CD4-positive, alpha-beta T cell treated with Interleukin-4 for 4 hours (primary cell): ENCODE measurements at regions not wholly inside any gene's neighbourhood (a gene's known extent, or its start where the extent isn't known, plus 50 kb on each side); places are given as distances from the start of the nearest gene placed in this dataset.
"Not testable (repeated sequence)": the region's sequence is repeated elsewhere in the genome, so short reads cannot be mapped to it uniquely, and the experiment has no call there.

Experiments used
- DNase-seq: peaks from one replicate; pipeline ENCODE4 v3.0.0-alpha.2; 2020

DNA sequence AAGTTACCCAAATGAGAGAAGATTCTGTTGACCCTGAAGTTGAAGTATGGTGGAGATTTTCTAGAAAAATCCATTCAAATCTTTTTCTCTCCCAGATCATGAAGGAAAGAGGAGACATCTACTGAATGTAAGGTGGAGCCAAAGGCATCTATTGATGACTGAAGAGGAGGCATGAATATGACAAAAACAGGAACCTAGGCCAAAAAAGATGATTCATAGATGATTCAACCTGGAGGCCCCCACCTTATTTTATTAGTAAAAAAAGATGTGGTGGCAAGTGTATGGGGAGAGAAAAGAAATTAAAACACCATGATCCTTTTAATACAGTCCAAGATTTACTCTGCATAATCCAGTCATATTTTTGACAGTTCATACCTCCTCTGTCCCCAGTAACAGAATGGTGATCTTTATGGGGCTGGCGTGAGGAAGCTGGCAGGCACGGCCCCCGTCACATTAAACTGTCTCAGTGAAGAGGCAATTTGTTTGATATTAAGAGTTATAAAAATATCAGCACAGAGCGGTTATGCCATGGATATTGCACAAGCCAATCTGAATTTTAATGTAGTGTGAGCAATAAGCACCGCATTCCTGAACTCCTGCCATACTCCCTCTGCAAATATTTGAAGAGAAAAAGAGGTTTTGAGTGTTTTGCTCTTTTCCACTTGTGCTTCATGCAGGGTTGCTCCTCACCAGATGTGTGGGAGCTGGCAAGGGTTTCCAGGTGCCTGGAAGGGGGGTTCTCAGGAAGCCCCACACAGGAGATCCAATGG is 94.4 kb downstream of the TRIM43 start:
- not testable (repeated sequence) for DNase-seq

GRCh38 chr2:95687852-95688251 is 96.1 kb downstream of the TRIM43 start:
- not testable (repeated sequence) for DNase-seq

- DNase-seq, result not testable (repeated sequence)
Measured at GRCh38 chr2:95691210-95691609, 99.4 kb downstream of the TRIM43 start.

DNA sequence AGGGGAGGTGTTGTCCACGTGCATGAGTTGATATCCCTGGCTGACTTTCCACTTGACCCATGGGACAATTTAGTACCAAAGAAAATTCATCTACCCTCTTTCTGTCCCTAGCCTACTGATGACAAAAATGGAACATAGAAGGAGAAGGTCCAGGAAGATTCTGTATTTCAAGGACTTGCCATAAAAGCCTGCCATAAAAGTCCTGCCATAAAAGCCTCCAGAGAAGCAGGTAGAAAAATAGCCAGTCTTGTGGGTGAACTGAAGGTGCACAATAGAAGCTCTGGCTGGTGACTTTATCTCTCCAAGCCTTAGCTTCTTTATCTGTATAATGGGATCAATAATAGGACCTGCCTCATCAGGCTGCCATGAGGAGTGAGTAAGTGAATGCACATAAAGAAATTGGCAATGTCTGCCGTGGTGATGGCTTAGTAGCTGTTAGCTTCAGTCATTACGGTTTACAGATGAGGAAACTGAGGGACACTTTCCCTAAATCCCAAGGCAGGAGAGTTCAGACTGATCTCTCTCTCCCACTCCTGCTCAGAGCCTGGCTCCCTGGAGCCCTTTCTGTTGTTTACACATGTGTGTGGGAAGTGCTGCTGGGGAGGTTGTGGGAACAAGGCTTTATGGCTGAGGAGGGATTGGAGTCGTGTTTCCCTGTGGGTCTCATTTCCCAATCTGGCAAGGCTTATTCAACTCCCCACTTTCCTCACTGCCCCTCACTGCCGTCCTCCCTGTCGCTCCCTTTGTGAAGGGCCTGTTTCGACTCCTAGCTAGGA is 101.5 kb downstream of the TRIM43 start:
- DNase-seq, result not testable (repeated sequence)

DNA sequence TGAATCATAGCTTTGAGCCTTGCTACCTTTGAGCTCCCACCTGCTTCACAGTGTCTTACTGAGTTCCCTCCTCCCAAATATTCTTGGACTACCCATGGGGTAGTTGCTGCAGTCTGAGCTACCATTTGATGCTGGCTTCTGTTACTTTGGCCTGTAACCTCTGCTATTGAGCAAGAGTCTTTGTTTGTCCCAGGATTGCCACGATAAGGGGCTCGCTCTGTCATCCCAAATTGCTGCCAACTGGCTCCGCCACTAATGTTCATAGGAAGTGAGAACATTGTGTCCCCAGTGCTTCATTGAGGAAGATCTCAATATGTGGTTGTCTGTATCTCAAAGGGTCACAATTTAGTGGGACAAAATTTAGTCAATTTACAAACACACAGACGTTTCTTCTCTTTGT is 103.8 kb downstream of the TRIM43 start:
- DNase-seq, result no peak

DNA sequence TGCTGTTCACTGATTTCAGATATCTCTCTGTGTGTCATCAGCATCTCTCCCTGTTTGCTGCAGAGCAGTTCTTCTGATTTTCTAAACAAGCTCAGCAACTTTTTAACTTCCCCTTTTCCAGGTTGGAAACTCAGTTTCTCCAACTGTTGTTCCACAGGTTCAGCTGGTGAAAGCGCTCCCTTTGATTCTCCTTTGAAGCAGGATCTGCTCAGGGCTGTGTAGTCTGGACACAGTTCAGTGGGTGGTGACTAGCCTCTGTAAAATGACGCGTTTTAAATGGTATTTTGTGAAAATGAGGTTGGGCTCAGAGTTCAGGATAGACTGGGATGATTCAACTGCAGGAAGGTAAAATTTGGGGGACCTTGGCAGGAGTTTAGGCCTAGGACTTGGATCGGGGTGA is 106.3 kb downstream of the TRIM43 start:
- no peak for DNase-seq

DNA sequence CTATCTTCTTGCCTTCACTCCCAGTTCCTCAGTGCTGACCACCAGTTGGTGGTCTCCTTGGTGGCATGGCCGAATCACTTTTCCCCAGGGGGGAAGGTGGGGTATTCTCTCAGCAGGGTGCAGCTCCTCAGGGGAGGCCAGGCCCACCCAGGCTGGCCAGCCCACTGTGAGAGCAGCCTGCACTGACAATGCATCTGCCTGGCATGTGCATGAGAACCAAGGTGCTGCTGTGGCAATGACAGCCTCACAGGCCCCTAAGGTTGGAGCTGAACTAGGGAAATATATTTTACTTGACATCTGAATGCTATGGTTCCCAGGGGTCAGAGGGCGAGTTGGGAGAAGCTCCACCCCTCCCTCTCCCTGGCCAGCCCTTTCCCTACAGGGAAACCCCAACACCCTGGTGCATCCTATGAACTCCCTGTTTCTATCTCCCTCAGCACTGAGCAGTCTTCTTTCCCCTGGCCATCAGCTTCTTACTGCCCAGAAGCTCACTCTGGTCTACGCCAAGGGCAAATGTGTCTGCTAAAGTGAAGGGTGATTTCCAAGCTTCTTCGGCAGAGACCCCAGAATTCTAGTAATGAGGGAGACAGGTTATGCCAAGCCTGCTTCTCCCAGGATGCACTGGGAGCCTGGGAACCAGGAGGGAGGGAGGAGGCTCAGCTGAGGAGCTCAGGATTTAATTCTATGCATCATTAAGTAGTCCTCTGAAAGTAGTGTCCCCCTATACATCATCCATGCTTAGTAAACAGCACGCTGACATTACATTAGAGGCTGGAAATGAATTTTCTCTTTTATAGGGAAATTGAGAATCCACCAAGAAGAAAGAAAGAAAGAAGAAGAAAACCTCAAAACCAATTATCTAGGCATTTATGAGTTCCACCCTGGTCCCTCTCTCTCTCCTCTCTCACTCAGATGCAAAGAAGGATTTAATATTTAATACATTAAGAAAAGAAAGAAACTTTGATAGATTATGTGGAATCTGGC is 107.7 kb downstream of the TRIM43 start:
- DNase-seq, result not testable (repeated sequence)

DNA sequence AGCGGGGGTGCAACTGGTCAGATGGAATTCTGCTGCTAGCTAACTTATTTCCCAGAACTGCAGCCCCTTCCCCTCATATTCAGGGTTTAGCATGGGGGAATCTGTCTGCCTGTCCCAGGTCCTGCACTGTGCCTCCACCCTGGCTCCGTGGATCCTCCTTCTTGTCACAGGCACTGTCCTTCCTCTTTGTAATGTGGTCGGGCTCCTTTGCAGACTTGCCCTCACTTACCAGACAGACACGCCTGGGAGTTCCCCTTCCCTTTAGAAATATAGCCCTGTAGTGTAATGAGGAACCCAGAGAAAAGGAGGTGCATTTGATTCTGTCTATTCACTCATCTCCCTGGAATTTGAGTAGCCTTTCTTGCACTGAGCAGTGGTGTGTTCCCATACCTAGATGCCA is 108.7 kb downstream of the TRIM43 start:
- peak; percentile 10 for DNase-seq

- DNase-seq, result no peak
Measured at GRCh38 chr2:95702471-95702870, 110.7 kb downstream of the TRIM43 start.

GRCh38 chr2:95707161-95707560 is 115.4 kb downstream of the TRIM43 start:
- DNase-seq, result not testable (repeated sequence)

GRCh38 chr2:95707837-95708236 is 116.0 kb downstream of the TRIM43 start:
- DNase-seq, result no peak

GRCh38 chr2:95709831-95710230 is 118.0 kb downstream of the TRIM43 start:
- DNase-seq, result no peak

DNA sequence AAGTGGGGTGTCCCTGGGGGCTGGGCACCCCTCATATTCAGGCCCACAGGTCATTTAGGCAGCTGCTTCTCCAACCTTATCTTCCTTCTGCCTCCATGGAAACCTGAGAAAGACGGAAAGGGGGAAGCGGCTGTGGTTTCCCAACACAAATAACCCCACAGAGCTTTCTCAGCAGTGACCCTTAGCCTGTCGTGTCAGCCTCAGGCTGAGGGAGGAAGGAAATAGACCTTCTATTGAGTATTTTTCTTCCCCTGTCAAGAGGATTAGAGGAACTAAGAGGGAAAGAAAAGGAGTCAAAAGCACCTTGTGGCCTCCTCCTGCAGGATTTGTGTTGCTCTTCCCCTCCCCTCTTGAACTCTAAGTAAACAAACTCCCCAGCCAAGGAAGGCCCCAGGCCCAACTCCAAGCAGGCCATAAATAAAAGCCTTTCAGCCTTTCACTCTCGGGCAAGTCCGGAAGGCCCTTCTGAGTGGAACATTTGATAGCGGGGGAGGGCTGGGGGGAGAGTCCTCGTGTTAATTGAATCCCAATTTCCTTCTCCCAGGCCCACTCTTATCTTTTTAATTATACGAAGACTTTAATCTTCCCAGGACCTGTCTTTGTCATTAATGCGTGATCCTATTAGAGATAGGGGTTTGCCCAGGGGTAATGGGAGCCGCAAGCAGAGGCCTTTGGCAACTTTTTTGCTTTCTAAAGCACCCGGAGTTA is 121.8 kb downstream of the TRIM43 start:
- DNase-seq, result not testable (repeated sequence)

GRCh38 chr2:95714398-95714797 is 122.6 kb downstream of the TRIM43 start:
- not testable (repeated sequence) for DNase-seq

- no peak for DNase-seq
Measured at GRCh38 chr2:95719473-95720060, 127.8 kb downstream of the TRIM43 start.

- DNase-seq, result no peak
Measured at GRCh38 chr2:95721726-95722125, 129.9 kb downstream of the TRIM43 start.

GRCh38 chr2:95722131-95722697 is 130.4 kb downstream of the TRIM43 start:
- DNase-seq, result no peak

DNA sequence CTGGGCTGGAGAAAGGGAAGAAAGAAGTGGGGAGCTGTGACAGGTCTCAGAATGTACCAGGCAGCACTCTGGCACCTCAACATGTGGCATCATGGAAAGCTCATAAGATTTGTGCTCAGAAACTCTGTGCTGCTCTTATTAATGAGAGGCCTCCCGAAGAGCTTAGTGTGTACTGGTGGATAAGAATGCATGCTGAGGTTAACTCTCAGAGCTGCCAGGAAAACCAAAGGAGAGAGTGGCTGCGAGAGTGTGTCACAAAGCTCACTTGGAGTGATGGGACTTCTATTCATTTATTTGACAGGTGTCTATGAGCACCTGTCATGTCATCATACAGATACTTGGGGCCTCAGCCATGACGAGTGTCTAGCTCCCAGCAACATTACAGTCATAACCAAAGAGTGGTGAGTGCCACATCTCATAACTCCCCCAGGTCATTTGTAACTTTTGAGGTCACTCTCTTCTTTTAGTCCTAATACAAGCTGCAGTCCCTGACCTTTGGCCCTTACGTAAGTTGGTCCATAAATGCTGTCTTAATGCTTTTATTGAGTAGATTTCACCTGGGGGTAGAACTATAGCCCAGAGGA is 131.9 kb downstream of the TRIM43 start:
- not testable (repeated sequence) for DNase-seq

DNA sequence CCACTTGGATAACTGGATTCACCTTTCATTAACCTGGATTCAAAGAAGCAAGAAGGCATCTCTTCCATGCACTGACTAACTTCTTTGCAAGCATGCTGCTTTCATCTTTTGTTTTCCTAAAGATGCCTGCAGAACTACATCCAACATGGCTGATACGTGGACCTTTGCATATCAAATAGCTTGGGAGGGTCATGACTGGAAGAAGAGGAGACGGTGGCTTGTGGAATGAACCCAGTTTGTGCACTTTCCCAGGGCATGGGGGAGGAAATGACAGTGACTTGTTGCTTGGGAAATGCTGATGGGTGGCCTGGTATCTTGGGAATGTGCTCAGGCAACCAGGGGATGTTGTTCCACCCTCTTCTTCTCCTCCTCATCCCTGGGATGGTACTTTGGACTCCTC is 133.4 kb downstream of the TRIM43 start:
- not testable (repeated sequence) for DNase-seq

DNA sequence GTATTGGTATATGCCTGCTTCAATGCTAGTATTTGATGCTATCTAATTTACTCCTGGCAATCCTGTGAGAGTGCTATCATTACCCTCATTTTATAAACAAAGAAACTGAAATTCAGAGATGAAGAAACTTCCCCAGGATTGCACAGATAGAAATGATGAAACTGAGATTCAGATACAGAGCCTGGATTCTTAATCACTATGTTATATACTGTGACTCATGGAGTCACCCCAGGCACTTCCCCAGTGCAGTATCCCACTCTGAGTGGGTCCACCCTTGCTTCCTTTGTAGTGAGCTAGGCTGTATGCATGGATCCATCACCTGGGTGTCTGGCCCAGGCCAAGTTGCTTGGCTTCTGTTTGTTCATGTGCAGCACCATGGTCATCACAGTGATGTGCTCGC is 133.9 kb downstream of the TRIM43 start:
- not testable (repeated sequence) for DNase-seq

GRCh38 chr2:95727420-95727819 is 135.6 kb downstream of the TRIM43 start:
- DNase-seq, result not testable (repeated sequence)
